SU-DHL-6 (cell line): ENCODE measurements at regions not wholly inside any gene's neighbourhood (a gene's known extent, or its start where the extent isn't known, plus 50 kb on each side); places are given as distances from the start of the nearest gene placed in this dataset.

Experiments used
- H2AFZ ChIP-seq: fragments of 200-600 bp; sonication (generic); 2 replicates; pipeline ENCODE4 v1.6.1; 2014; ENCODE audit warnings: low read depth, mild to moderate bottlenecking, moderate library complexity, mixed read lengths, antibody characterized with exemption, low read length; ENCODE audit not compliant: severe bottlenecking
- H3F3A ChIP-seq: fragments of 200-600 bp; shearing (Covaris generic); 2 replicates; pipeline ENCODE4 v1.6.0; 2016; ENCODE audit warnings: antibody characterized with exemption, mild to moderate bottlenecking; ENCODE audit not compliant: insufficient read depth
- H3K27ac ChIP-seq: fragments of 200-600 bp; sonication (generic); 2 replicates; pipeline ENCODE4 v1.5.1; 2016; ENCODE audit warnings: low read depth, mild to moderate bottlenecking, low read length, moderate library complexity, mixed read lengths
- H3K27me3 ChIP-seq: fragments of 200-600 bp; sonication (generic), shearing (Covaris generic); 2 replicates; pipeline ENCODE4 v1.6.0; 2014; ENCODE audit warnings: mild to moderate bottlenecking, low read length
- H3K36me3 ChIP-seq: fragments of 200-600 bp; sonication (generic); 2 replicates; pipeline ENCODE4 v1.6.1; 2014; ENCODE audit warnings: mild to moderate bottlenecking, low read length, mixed read lengths
- H3K4me2 ChIP-seq: fragments of 300-600, 200-600 bp; shearing (Covaris generic), sonication (generic); 2 replicates; pipeline ENCODE4 v1.6.0; 2014; ENCODE audit warnings: low read length, low read depth, mild to moderate bottlenecking; ENCODE audit not compliant: poor library complexity, severe bottlenecking
- H3K4me3 ChIP-seq: fragments of 200-600 bp; sonication (generic); 2 replicates; pipeline ENCODE4 v1.5.1; 2014; ENCODE audit warnings: antibody characterized with exemption, low read length, mild to moderate bottlenecking, mixed read lengths; ENCODE audit not compliant: insufficient read depth, poor library complexity, severe bottlenecking
- H3K79me2 ChIP-seq: fragments of 200-600 bp; sonication (generic); 2 replicates; pipeline ENCODE4 v1.6.1; 2014; ENCODE audit warnings: mild to moderate bottlenecking, low read length, moderate library complexity; ENCODE audit not compliant: insufficient read depth
- H3K9ac ChIP-seq: fragments of 200-600 bp; sonication (generic); 2 replicates; pipeline ENCODE4 v1.7.0; 2014; ENCODE audit warnings: mild to moderate bottlenecking, low read length
- H3K9me2 ChIP-seq: fragments of 200-600 bp; sonication (generic); replicated peaks from 2 replicates; pipeline ENCODE4 v1.6.1; 2014; ENCODE audit warnings: low read length; ENCODE audit not compliant: insufficient read depth
- H3K9me3 ChIP-seq: fragments of 200-600 bp; sonication (generic); 2 replicates; pipeline ENCODE4 v1.6.1; 2014; ENCODE audit warnings: low read length, mixed read lengths; ENCODE audit not compliant: insufficient read depth
- H4K20me1 ChIP-seq: fragments of 200-600 bp; sonication (generic); 2 replicates; pipeline ENCODE4 v1.6.1; 2014; ENCODE audit warnings: low read depth, mild to moderate bottlenecking, antibody characterized with exemption, low read length, moderate library complexity, mixed read lengths
- CTCF ChIP-seq: fragments of 200-600 bp; sonication (generic); IDR thresholded peaks from one replicate; pipeline ENCODE4 v1.5.1; 2017; ENCODE audit warnings: antibody characterized with exemption, mild to moderate bottlenecking, low read length, moderate library complexity; ENCODE audit not compliant: insufficient read depth, poor library complexity, severe bottlenecking
- EZH2phosphoT487 ChIP-seq: fragments of 200-600 bp; sonication (generic), shearing (Covaris generic); conservative IDR thresholded peaks from 2 replicates; pipeline ENCODE4 v1.6.1; 2018; ENCODE audit warnings: mild to moderate bottlenecking, antibody characterized with exemption, low read length, moderate library complexity, mixed read lengths

DNA sequence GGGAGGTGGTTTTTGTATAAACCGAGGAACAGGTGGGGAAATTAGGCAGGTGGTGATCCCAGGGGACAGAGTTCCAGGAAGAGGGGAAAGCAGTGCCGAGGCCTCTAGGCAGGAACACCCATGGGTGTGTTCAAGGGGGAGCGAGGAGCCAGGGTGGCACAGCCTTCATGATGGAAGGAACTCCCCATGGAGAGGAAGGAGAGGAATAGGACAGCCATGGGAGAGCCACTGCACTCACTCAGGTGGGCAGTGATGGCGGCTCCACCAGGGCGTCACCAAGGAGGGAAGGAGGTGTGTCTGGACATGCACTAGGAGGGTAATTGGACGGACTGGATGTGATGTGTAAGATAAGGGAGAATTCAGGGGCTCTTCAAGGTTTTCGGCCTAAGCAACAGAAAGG is 98.2 kb downstream of the THBS2 start:
- no peak overlapping the region for H2AFZ ChIP-seq
- no peak overlapping the region for H3K4me2 ChIP-seq
- H3F3A ChIP-seq, result no peaks in the 10 kb centered on the region
- H3K79me2 ChIP-seq, result no peaks in the 10 kb centered on the region
- H3K27me3 ChIP-seq, result no peaks in the 10 kb centered on the region
- H3K36me3 ChIP-seq, result no peaks in the 10 kb centered on the region
- H4K20me1 ChIP-seq, result no peaks in the 10 kb centered on the region
- H3K4me3 ChIP-seq, result no peak overlapping the region
- no peak overlapping the region for H3K9ac ChIP-seq
- no peak overlapping the region for H3K27ac ChIP-seq
- no peaks in the 10 kb centered on the region for H3K9me2 ChIP-seq
- TF ChIP-seq CTCF (no peak), EZH2phosphoT487 (no peak)
- no peaks in the 10 kb centered on the region for H3K9me3 ChIP-seq

GRCh38 chr6:169153401-169153800 is 100.2 kb downstream of the THBS2 start:
- Histone ChIP-seq H3K4me2 (no peak overlapping the region), H3K79me2 (no peaks in the 10 kb centered on the region), H2AFZ (no peak overlapping the region), H3K36me3 (no peaks in the 10 kb centered on the region), H3K27ac (no peak overlapping the region), H3K27me3 (no peaks in the 10 kb centered on the region), H3K4me3 (no peak overlapping the region), H3F3A (no peaks in the 10 kb centered on the region), H4K20me1 (no peaks in the 10 kb centered on the region), H3K9ac (no peak overlapping the region), H3K9me3 (0 out of 2 replicates have a peak, but pooled peaks cover 4% of the 10 kb centered on the region), H3K9me2 (no peaks in the 10 kb centered on the region)
- TF ChIP-seq CTCF, result no peak
- TF ChIP-seq EZH2phosphoT487, result no peak

DNA sequence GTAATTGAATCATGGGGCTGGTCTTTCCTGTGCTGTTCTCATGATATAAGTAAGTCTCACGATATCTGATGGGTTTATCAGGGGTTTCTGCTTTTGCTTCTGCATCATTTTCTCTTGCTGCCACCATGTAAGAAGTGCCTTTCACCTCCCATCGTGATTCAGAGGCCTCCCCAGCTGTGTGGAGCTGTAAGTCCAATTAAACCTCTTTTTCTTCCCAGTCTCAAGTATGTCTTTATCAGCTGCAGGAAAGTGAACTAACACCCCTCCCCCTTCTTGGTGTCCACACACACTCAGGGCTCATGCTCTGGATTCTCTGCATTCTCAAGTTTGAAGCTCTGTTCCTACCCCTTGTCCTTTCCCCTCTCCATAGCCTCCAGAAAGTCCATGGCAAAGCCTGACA is 107.1 kb downstream of the THBS2 start:
- H3K4me2 ChIP-seq, result no peak overlapping the region
- no peaks in the 10 kb centered on the region for H3K79me2 ChIP-seq
- H3K36me3 ChIP-seq, result no peaks in the 10 kb centered on the region
- no peaks in the 10 kb centered on the region for H3F3A ChIP-seq
- no peak overlapping the region for H3K9ac ChIP-seq
- no peaks in the 10 kb centered on the region for H3K9me2 ChIP-seq
- no peaks in the 10 kb centered on the region for H4K20me1 ChIP-seq
- no peaks in the 10 kb centered on the region for H3K27me3 ChIP-seq
- no peak overlapping the region for H3K4me3 ChIP-seq
- no peak overlapping the region for H2AFZ ChIP-seq
- 0 out of 2 replicates have a peak, but pooled peaks cover 4% of the 10 kb centered on the region for H3K9me3 ChIP-seq
- H3K27ac ChIP-seq, result no peak overlapping the region
- TF ChIP-seq EZH2phosphoT487, result no peak
- no peak for TF ChIP-seq CTCF
